ENCODE measurements at regions not wholly inside any gene's neighbourhood (a gene's known extent, or its start where the extent isn't known, plus 50 kb on each side); places are given as distances from the start of the nearest gene placed in this dataset.

DNA sequence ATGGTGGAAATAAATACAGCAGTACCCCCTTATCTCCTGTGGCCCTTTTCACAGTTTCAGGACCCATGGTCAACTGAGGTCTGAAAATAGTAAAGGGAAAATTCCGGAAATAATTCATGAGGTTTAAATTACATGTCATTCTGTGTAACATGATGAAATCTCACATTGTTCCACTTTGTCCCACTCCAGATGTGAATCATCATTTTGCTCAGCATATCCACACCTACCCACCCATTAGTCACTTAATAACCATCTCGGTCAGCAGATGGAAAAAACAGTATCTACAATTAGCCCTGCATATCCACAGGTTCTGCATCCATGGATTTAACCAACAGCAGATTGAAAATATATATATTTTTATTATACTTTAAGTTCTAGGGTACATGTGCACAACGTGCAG lies 86.9 kb upstream of the GORAB start:
- TF ChIP-seq, protein P1, sequence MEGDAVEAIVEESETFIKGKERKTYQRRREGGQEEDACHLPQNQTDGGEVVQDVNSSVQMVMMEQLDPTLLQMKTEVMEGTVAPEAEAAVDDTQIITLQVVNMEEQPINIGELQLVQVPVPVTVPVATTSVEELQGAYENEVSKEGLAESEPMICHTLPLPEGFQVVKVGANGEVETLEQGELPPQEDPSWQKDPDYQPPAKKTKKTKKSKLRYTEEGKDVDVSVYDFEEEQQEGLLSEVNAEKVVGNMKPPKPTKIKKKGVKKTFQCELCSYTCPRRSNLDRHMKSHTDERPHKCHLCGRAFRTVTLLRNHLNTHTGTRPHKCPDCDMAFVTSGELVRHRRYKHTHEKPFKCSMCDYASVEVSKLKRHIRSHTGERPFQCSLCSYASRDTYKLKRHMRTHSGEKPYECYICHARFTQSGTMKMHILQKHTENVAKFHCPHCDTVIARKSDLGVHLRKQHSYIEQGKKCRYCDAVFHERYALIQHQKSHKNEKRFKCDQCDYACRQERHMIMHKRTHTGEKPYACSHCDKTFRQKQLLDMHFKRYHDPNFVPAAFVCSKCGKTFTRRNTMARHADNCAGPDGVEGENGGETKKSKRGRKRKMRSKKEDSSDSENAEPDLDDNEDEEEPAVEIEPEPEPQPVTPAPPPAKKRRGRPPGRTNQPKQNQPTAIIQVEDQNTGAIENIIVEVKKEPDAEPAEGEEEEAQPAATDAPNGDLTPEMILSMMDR (IDR thresholded peaks at IDR 0.05): no peak
- TF ChIP-seq POLR2A (IDR thresholded peaks at IDR 0.05): no peak
- TF ChIP-seq EP300 (IDR thresholded peaks at IDR 0.05): no peak
